ENCODE measurements at regions not wholly inside any gene's neighbourhood (a gene's known extent, or its start where the extent isn't known, plus 50 kb on each side); places are given as distances from the start of the nearest gene placed in this dataset.

- Histone ChIP-seq H3K4me1 (no peaks in the 10 kb centered on the region), H3K4me3 (no peak overlapping the region), H3K9me3 (no peaks in the 10 kb centered on the region), H3K4me2 (no peak overlapping the region), H3K27ac (no peak overlapping the region)
- ChIA-PET POLR2A (no interaction called here), CTCF (no interaction called here)
- 14% methylated on average over 1 of the region's 1 CpG for WGBS (ENCODE audit: missing lambda C conversion rate)
- ATAC-seq, result no peak
- no peak for FAIRE-seq
- TF ChIP-seq RFX5 (IDR thresholded peaks at IDR 0.05) (no peak), BCL3 (IDR thresholded peaks at IDR 0.05) (no peak), POLR2A (IDR thresholded peaks at IDR 0.05; ENCODE audit: low read length) (no peak)
- DNase-seq (ENCODE audit: low read depth in 1 of 2, low spot score in 1 of 2), result no peak
Measured at GRCh38 chr18:29838556-29838955, 1204.0 kb downstream of the DSC3 start.

GRCh38 chr18:29823671-29824070 lies 1218.9 kb downstream of the DSC3 start:
- POLR2A ChIA-PET, result no interaction called here
- CTCF ChIA-PET, result no interaction called here

GRCh38 chr18:29821544-29821943 lies 1221.0 kb downstream of the DSC3 start:
- ATAC-seq (no peak), FAIRE-seq (no peak), DNase-seq (ENCODE audit: low read depth in 1 of 2, low spot score in 1 of 2) (no peak)
- no peak overlapping the region for H3K4me2 ChIP-seq
- H3K27ac ChIP-seq, result no peak overlapping the region
- POLR2A ChIA-PET, result no interaction called here
- no peaks in the 10 kb centered on the region for H3K4me1 ChIP-seq
- TF ChIP-seq PHF8 (IDR thresholded peaks at IDR 0.05; ENCODE audit: borderline replicate concordance, low read depth) (no peak), RARB (CRISPR knock-in tag; IDR thresholded peaks at IDR 0.05) (no peak), JUN (IDR thresholded peaks at IDR 0.05) (no peak), RNF2 (IDR thresholded peaks at IDR 0.05; ENCODE audit: borderline replicate concordance, low read depth) (no peak), GATA3 (IDR thresholded peaks at IDR 0.05; ENCODE audit: borderline replicate concordance) (no peak), ZFP36 (IDR thresholded peaks at IDR 0.05; ENCODE audit: borderline replicate concordance, partially characterized antibody) (no peak), CHD2 (IDR thresholded peaks at IDR 0.05; ENCODE audit: low read length, partially characterized antibody) (no peak), EHF (CRISPR knock-in tag; IDR thresholded peaks at IDR 0.05) (no peak), ZC3H11A (IDR thresholded peaks at IDR 0.05) (no peak)
- CTCF ChIA-PET, result no interaction called here
- H3K9me3 ChIP-seq, result no peaks in the 10 kb centered on the region
- 76% methylated on average over 1 of the region's 1 CpG for WGBS (ENCODE audit: missing lambda C conversion rate)
- H3K4me3 ChIP-seq, result no peak overlapping the region

More at GRCh38 chr18:29823671-29824070, 1218.9 kb downstream of the DSC3 start:
- no peak for DNase-seq (ENCODE audit: low read depth in 1 of 2, low spot score in 1 of 2)
- Histone ChIP-seq H3K9me3 (no peaks in the 10 kb centered on the region), H3K4me1 (no peaks in the 10 kb centered on the region), H3K4me2 (no peak overlapping the region), H3K4me3 (no peak overlapping the region), H3K27ac (no peak overlapping the region)
- TF ChIP-seq CTCF (IDR thresholded peaks at IDR 0.05) (no peak), TP53 (CRISPR knock-in tag; IDR thresholded peaks at IDR 0.05) (no peak), TFCP2L1 (CRISPR knock-in tag; IDR thresholded peaks at IDR 0.05) (no peak), MAX (IDR thresholded peaks at IDR 0.05) (no peak)
- no peak for FAIRE-seq
- ATAC-seq, result no peak
- WGBS (ENCODE audit: missing lambda C conversion rate), result 31% methylated on average over 1 of the region's 1 CpG

GRCh38 chr18:29811519-29811918 lies 1231.0 kb downstream of the DSC3 start:
- Histone ChIP-seq H3K4me3 (no peak overlapping the region), H3K9me3 (no peaks in the 10 kb centered on the region), H3K27ac (no peak overlapping the region), H3K4me2 (no peak overlapping the region), H3K4me1 (no peaks in the 10 kb centered on the region)
- DNase-seq (ENCODE audit: low read depth in 1 of 2, low spot score in 1 of 2), result no peak
- 56% methylated on average over 3 of the region's 4 CpGs for WGBS (ENCODE audit: missing lambda C conversion rate)
- POLR2A ChIA-PET, result no interaction called here
- TF ChIP-seq KDM5A (IDR thresholded peaks at IDR 0.05) (no peak), RFX5 (IDR thresholded peaks at IDR 0.05) (no peak), USF2 (IDR thresholded peaks at IDR 0.05) (no peak), JUNB (IDR thresholded peaks at IDR 0.05) (no peak), POLR2A (IDR thresholded peaks at IDR 0.05; ENCODE audit: low read length) (no peak)
- CTCF ChIA-PET, result no interaction called here
- ATAC-seq, result no peak
- no peak for FAIRE-seq
